GM23338 (cell line): ENCODE measurements at regions not wholly inside any gene's neighbourhood (a gene's known extent, or its start where the extent isn't known, plus 50 kb on each side); places are given as distances from the start of the nearest gene placed in this dataset.

ENCODE experiments used
- ATAC-seq: fragments of 200-7000 bp; cut with Tn5 transposase; 3 replicates; pipeline ENCODE4 v1.9.1; 2020
- DNase-seq: peaks from one replicate; pipeline ENCODE4 v3.0.0-alpha.2; 2015; ENCODE audit warnings: low spot score
- H2AFZ ChIP-seq: fragments of 200-600 bp; sonication (generic); 2 replicates; pipeline ENCODE4 v1.8.0; 2016; ENCODE audit warnings: antibody characterized with exemption, mild to moderate bottlenecking, moderate library complexity
- H3F3A ChIP-seq: fragments of 200-600 bp; sonication (generic); replicated peaks from 2 replicates; pipeline ENCODE4 v1.8.0; 2017; ENCODE audit warnings: antibody characterized with exemption, mixed run types, low read depth
- H3K27ac ChIP-seq: fragments of 200-600 bp; sonication (generic); 2 replicates; pipeline ENCODE4 v1.6.1; 2016; ENCODE audit warnings: low read depth
- H3K27me3 ChIP-seq: fragments of 200-600 bp; sonication (generic); 2 replicates; pipeline ENCODE4 v1.8.0; 2016; ENCODE audit warnings: mild to moderate bottlenecking, mixed run types, moderate library complexity; ENCODE audit not compliant: insufficient read depth
- H3K36me3 ChIP-seq: fragments of 200-600 bp; sonication (generic); 2 replicates; pipeline ENCODE4 v1.8.0; 2016; ENCODE audit warnings: mild to moderate bottlenecking; ENCODE audit not compliant: insufficient read depth
- H3K4me1 ChIP-seq: fragments of 200-600 bp; sonication (generic); 2 replicates; pipeline ENCODE4 v1.8.0; 2016; ENCODE audit warnings: mild to moderate bottlenecking, moderate library complexity; ENCODE audit not compliant: insufficient read depth
- H3K4me2 ChIP-seq: fragments of 200-600 bp; sonication (generic); 2 replicates; pipeline ENCODE4 v1.7.1; 2017; ENCODE audit warnings: mixed run types
- H3K4me3 ChIP-seq: fragments of 200-600 bp; sonication (generic); 2 replicates; pipeline ENCODE4 v1.6.1; 2016; ENCODE audit warnings: mixed run types
- H3K79me2 ChIP-seq: fragments of 200-600 bp; sonication (generic); replicated peaks from 2 replicates; pipeline ENCODE4 v1.8.0; 2017; ENCODE audit warnings: mild to moderate bottlenecking; ENCODE audit not compliant: insufficient read depth
- H3K9me2 ChIP-seq: fragments of 200-600 bp; sonication (generic); 2 replicates; pipeline ENCODE4 v1.8.0; 2017; ENCODE audit not compliant: insufficient read depth
- H4K20me1 ChIP-seq: fragments of 200-600 bp; sonication (generic); replicated peaks from 2 replicates; pipeline ENCODE4 v1.8.0; 2017; ENCODE audit warnings: mild to moderate bottlenecking; ENCODE audit not compliant: insufficient read depth
- H3K27ac Mint-ChIP-seq: 2 replicates; pipeline ENCODE4 v1.8.0; 2020; ENCODE audit warnings: inconsistent platforms, mild to moderate bottlenecking, moderate library complexity, mixed read lengths
- H3K27me3 Mint-ChIP-seq: 3 replicates; pipeline ENCODE4 v1.8.0; 2022; ENCODE audit warnings: low read depth, mild to moderate bottlenecking, moderate library complexity, mixed read lengths, inconsistent platforms; ENCODE audit not compliant: insufficient read depth, poor library complexity
- H3K36me3 Mint-ChIP-seq: 3 replicates; pipeline ENCODE4 v1.8.0; 2021; ENCODE audit warnings: low read depth, mild to moderate bottlenecking, inconsistent platforms, moderate library complexity, mixed read lengths
- H3K4me1 Mint-ChIP-seq: 3 replicates; pipeline ENCODE4 v1.8.0; 2020; ENCODE audit warnings: mild to moderate bottlenecking, inconsistent platforms, mixed read lengths
- H3K4me3 Mint-ChIP-seq: 3 replicates; pipeline ENCODE4 v1.8.0; 2021; ENCODE audit warnings: moderate library complexity, mild to moderate bottlenecking, inconsistent platforms, mixed read lengths
- H3K9me3 Mint-ChIP-seq: 3 replicates; pipeline ENCODE4 v1.8.0; 2020; ENCODE audit warnings: moderate library complexity, mild to moderate bottlenecking, inconsistent platforms, mixed read lengths
- CTCF ChIP-seq, 2 experiments: fragments of 200-600 bp in 1 of 2; sonication (generic) in 1 of 2; conservative IDR thresholded peaks; 2 replicates each; pipeline versions ENCODE4 v1.5.1 to v1.6.1; 2016 to 2017; ENCODE audit warnings: antibody characterized with exemption in 2 of 2, low read depth in 2 of 2, mild to moderate bottlenecking in 2 of 2, moderate library complexity in 1 of 2
- JUNB ChIP-seq: IDR thresholded peaks from one replicate; pipeline ENCODE4 v1.6.1; 2016; ENCODE audit warnings: antibody characterized with exemption; ENCODE audit not compliant: unreplicated experiment
- POLR2AphosphoS5 ChIP-seq: IDR thresholded peaks from 2 replicates; pipeline ENCODE4 v1.6.1; 2016; ENCODE audit warnings: antibody characterized with exemption, low read depth
- ZNF462 ChIP-seq: fragments of 250-450 bp; sonication (Bioruptor Pico); IDR thresholded peaks from 2 replicates; pipeline ENCODE4 v1.5.0; 2020; ENCODE audit warnings: mild to moderate bottlenecking, moderate library complexity

GRCh38 chr5:74948031-74948546 lies 81.9 kb upstream of the FAM169A start:
- no peak for TF ChIP-seq ZNF462 (CRISPR knock-in tag)
- TF ChIP-seq JUNB, result no peak
- no peak for TF ChIP-seq CTCF (conservative IDR thresholded peaks at IDR 0.05; ENCODE audit: low read depth in 2 of 2)
- no peak for TF ChIP-seq POLR2AphosphoS5
- Histone ChIP-seq H3K79me2 (no peaks in the 10 kb centered on the region), H3K36me3 (no peaks in the 10 kb centered on the region), H4K20me1 (no peaks in the 10 kb centered on the region), H3K4me1 (peaks cover 15% of the 10 kb centered on the region; the same call in 1 of the 2 replicates), H3K9me2 (no peaks in the 10 kb centered on the region), H3F3A (no peaks in the 10 kb centered on the region), H3K27ac (no peak overlapping the region), H3K4me2 (0 out of 2 replicates have a peak overlapping the region, but pooled peaks have one; percentile 34), H2AFZ (peak overlapping the region; percentile 95), H3K4me3 (no peak overlapping the region), H3K27me3 (no peaks in the 10 kb centered on the region)
- ATAC-seq (peak; percentile 79), DNase-seq (peak; percentile 55)
- Mint-ChIP-seq H3K27ac (no peak overlapping the region), H3K4me3 (no peak overlapping the region), H3K36me3 (no peaks in the 10 kb centered on the region), H3K27me3 (no peaks in the 10 kb centered on the region), H3K9me3 (no peaks in the 10 kb centered on the region), H3K4me1 (peaks cover 16% of the 10 kb centered on the region)
